HG03280 (cell line): ENCODE measurements at regions not wholly inside any gene's neighbourhood (a gene's known extent, or its start where the extent isn't known, plus 50 kb on each side); places are given as distances from the start of the nearest gene placed in this dataset.
A peak's percentile ranks its signal among the peaks of the same experiment; 100 is the strongest.
"Not testable (repeated sequence)": the region's sequence is repeated elsewhere in the genome, so short reads cannot be mapped to it uniquely, and the experiment has no call there.

Experiments
- ATAC-seq: cut with Tn5 transposase; IDR thresholded peaks from one replicate; pipeline ENCODE4 v1.9.1; 2021; ENCODE audit warnings: mild to moderate bottlenecking, moderate library complexity; ENCODE audit not compliant: unreplicated experiment

GRCh38 chr4:23972187-23972586, 82.3 kb upstream of the PPARGC1A start:
- ATAC-seq: peak; percentile 58

- no peak for ATAC-seq
Measured at GRCh38 chr4:23970201-23970850, 80.5 kb upstream of the PPARGC1A start.

GRCh38 chr4:23969635-23970145, 79.8 kb upstream of the PPARGC1A start:
- ATAC-seq: no peak

GRCh38 chr4:23967281-23967680, 77.4 kb upstream of the PPARGC1A start:
- ATAC-seq: no peak

- ATAC-seq: no peak
Measured at GRCh38 chr4:23966725-23967124, 76.9 kb upstream of the PPARGC1A start.

- ATAC-seq: no peak
Measured at GRCh38 chr4:23962462-23962861, 72.6 kb upstream of the PPARGC1A start.

- ATAC-seq: not testable (repeated sequence)
Measured at GRCh38 chr4:23961395-23961794, 71.5 kb upstream of the PPARGC1A start.

- no peak for ATAC-seq
Measured at GRCh38 chr4:23959396-23960148, 69.7 kb upstream of the PPARGC1A start.

GRCh38 chr4:23958749-23959148, 68.9 kb upstream of the PPARGC1A start:
- no peak for ATAC-seq

GRCh38 chr4:23957465-23957864, 67.6 kb upstream of the PPARGC1A start:
- ATAC-seq: no peak

- no peak for ATAC-seq
Measured at GRCh38 chr4:23956601-23957364, 66.9 kb upstream of the PPARGC1A start.

GRCh38 chr4:23952258-23952657, 62.4 kb upstream of the PPARGC1A start:
- ATAC-seq: peak; percentile 50

- ATAC-seq: no peak
Measured at GRCh38 chr4:23947826-23948225, 58.0 kb upstream of the PPARGC1A start.

- no peak for ATAC-seq
Measured at GRCh38 chr4:23946299-23946698, 56.5 kb upstream of the PPARGC1A start.

- no peak for ATAC-seq
Measured at GRCh38 chr4:23945451-23946017, 55.7 kb upstream of the PPARGC1A start.

- ATAC-seq: not testable (repeated sequence)
Measured at GRCh38 chr4:23944556-23944955, 54.7 kb upstream of the PPARGC1A start.

- ATAC-seq: no peak
Measured at GRCh38 chr4:23943478-23943877, 53.6 kb upstream of the PPARGC1A start.

GRCh38 chr4:23942471-23942870, 52.6 kb upstream of the PPARGC1A start:
- ATAC-seq: no peak
